ENCODE measurements at regions not wholly inside any gene's neighbourhood (a gene's known extent, or its start where the extent isn't known, plus 50 kb on each side); places are given as distances from the start of the nearest gene placed in this dataset.

DNA sequence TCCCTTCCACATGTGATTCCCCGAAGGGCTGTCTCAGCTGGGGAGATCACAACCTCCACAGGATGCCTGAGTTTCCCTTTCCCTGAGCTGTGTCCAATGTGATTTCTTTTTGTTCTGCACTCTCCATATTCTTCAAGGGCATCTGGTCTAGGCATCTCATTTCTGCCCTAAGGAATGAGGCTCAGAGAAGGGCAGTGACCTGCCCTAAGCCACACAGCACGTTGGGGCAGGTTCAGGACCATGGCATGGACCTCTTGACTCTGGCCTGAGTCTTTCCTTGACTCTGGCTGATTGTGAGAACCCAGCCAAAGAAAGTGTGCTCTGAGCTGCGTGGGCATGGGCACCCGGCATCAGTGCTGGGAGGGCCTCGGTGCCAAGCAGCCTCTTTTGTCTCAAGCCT, 590.3 kb downstream of the PTPRU start:
- in situ Hi-C loops (cut with HindIII; ENCODE audit: low sequenced_read_pairs), result no loop called here
- no peak overlapping the region for H3K4me3 ChIP-seq (ENCODE audit: low read depth, low read length)
- TF ChIP-seq, protein P1, sequence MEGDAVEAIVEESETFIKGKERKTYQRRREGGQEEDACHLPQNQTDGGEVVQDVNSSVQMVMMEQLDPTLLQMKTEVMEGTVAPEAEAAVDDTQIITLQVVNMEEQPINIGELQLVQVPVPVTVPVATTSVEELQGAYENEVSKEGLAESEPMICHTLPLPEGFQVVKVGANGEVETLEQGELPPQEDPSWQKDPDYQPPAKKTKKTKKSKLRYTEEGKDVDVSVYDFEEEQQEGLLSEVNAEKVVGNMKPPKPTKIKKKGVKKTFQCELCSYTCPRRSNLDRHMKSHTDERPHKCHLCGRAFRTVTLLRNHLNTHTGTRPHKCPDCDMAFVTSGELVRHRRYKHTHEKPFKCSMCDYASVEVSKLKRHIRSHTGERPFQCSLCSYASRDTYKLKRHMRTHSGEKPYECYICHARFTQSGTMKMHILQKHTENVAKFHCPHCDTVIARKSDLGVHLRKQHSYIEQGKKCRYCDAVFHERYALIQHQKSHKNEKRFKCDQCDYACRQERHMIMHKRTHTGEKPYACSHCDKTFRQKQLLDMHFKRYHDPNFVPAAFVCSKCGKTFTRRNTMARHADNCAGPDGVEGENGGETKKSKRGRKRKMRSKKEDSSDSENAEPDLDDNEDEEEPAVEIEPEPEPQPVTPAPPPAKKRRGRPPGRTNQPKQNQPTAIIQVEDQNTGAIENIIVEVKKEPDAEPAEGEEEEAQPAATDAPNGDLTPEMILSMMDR (IDR thresholded peaks at IDR 0.05; ENCODE audit: low read depth, low read length, missing control alignments), result no peak

DNA sequence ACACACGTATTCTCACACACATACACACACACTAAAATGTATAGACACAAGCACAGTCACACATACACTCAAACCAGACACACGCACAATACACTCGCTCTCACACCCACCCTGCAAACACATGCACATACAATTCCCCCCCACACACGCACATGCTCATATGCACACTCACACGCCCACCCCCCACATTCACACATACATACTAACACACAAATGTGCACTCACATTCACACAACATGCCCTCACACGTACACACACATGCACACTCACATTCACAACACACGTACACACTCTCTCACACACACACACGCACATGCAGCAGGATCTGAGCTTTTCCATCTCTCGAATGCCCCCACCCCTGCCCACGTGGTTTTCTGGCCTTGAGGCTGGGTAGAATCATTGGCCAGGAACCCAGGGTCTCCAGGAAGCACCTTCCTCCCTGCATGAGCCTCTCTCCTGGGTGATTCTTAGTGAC, 589.7 kb downstream of the PTPRU start:
- TF ChIP-seq, protein P1 (IDR thresholded peaks at IDR 0.05; ENCODE audit: low read depth, low read length, missing control alignments), result no peak
- in situ Hi-C loops (cut with HindIII; ENCODE audit: low sequenced_read_pairs), result no loop called here
- no peak overlapping the region for H3K4me3 ChIP-seq (ENCODE audit: low read depth, low read length)
- DNase-seq (ENCODE audit: low read depth), result no peak

More for the DNA sequence above, 590.3 kb downstream of the PTPRU start:
- no peak for DNase-seq (ENCODE audit: low read depth)

DNA sequence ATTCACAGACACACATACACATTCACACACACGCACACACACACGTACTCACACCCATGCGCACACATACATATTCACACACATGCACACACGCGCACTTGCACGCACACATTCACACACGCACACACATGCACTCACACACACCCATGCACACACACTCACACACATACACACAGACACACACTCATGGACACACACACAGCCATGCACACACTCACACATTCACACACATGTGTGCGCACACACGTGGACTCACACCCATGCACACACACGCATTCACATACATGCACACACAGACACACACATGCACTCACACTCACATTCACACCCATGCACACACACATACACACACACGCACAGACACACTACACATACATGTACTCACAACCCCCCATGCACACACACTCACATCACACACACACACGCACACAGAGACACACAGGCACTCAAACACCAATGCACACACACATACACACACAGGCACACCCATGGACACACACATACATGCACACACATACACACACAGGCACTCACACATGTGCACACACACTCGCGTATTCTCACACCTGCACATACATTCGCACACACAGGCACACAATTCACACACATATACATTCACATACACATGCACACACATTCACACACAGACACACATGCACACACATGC, 589.1 kb downstream of the PTPRU start:
- H3K4me3 ChIP-seq (ENCODE audit: low read depth, low read length), result no peak overlapping the region
- TF ChIP-seq, protein P1 (IDR thresholded peaks at IDR 0.05; ENCODE audit: low read depth, low read length, missing control alignments), result no peak
- in situ Hi-C loops (cut with HindIII; ENCODE audit: low sequenced_read_pairs), result no loop called here
- DNase-seq (ENCODE audit: low read depth), result no peak

DNA sequence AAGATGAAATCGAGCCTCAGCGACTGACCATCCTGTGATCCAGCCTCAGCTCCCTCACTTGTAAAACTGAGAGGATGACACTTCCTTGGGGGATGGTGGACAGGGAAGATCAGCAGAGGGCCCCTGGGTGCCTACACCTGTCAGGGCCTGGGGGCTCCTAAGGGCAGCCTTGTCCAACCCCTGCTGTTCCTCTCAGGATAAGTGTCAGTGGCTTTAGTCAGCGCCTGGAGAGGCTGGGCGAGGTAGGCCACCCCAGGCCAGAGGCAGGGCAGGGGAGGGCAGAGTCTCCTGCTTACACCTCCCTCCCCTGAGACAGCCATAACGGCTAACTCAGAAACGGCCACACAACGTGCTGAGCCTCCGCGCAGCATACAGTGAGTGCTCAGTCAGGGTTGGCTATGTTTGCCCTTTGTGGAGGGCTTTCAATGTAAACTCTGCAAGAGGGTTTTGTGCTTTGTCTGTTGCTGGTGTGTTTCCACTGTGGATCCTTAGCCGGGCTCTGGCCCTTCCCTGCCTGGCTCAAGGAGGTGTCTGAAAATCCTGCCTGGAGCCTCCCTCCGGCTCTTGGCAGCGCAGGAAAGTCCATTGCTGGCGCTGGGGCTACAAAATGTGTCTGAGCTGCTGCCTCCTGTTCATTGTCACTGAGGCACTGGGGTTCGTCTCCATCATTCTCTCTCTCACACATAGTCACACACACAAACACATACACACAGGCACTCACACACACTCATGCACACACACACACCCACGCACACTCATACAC, 588.4 kb downstream of the PTPRU start:
- in situ Hi-C loops (cut with HindIII; ENCODE audit: low sequenced_read_pairs), result no loop called here
- TF ChIP-seq, protein P1 (IDR thresholded peaks at IDR 0.05; ENCODE audit: low read depth, low read length, missing control alignments), result no peak
- no peak for DNase-seq (ENCODE audit: low read depth)
- H3K4me3 ChIP-seq (ENCODE audit: low read depth, low read length), result no peak overlapping the region

DNA sequence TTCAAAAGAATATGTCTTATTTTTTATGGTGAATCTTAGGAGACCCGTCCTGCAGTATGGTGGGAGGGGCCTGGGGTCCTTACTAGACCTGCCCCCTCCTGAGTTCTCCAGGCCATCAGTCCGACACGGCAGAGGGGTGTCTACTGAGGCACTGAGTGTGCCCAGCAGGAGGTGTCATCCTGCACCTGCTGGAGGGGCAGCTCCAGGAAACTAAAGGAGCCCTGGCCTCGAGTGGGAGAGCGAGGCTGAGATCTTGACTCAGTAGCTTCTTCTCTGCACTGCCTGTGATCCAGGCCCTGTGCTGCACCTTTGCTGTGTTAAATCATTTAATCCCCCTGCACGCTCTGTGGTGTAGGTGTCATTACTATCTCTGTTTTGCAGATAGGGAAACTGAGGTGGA, 587.7 kb downstream of the PTPRU start:
- no peak for DNase-seq (ENCODE audit: low read depth)
- H3K4me3 ChIP-seq (ENCODE audit: low read depth, low read length), result no peak overlapping the region
- TF ChIP-seq, protein P1 (IDR thresholded peaks at IDR 0.05; ENCODE audit: low read depth, low read length, missing control alignments), result no peak
- in situ Hi-C loops (cut with HindIII; ENCODE audit: low sequenced_read_pairs), result no loop called here

DNA sequence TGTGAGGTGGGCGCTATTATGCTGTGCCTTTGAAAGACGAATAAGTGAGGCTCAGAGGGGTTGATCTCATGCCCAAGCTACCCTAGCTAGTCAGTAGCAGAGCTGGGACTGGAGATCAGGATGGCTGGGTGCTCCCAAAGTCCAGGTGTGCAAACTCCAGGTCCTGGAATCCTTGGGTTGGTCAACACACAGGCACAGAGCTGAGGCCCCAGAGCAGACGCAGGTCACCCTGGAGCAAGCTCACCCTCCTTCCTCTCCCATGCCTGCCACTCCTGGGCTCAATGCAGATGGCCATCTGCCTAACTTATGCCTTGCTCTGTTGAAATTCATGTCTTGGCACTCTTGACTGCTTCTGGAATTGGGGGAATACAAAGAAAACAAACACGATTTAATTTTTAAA, 587.2 kb downstream of the PTPRU start:
- no peak overlapping the region for H3K4me3 ChIP-seq (ENCODE audit: low read depth, low read length)
- DNase-seq (ENCODE audit: low read depth), result no peak
- TF ChIP-seq, protein P1 (IDR thresholded peaks at IDR 0.05; ENCODE audit: low read depth, low read length, missing control alignments), result no peak
- in situ Hi-C loops (cut with HindIII; ENCODE audit: low sequenced_read_pairs), result no loop called here
